Neural crest cell (in vitro differentiated cells): ENCODE measurements at regions not wholly inside any gene's neighbourhood (a gene's known extent, or its start where the extent isn't known, plus 50 kb on each side); places are given as distances from the start of the nearest gene placed in this dataset.

Source experiments
- DNase-seq: peaks from one replicate; pipeline ENCODE4 v3.0.0; 2021; ENCODE audit warnings: low read depth, mixed read lengths, low spot score
- H3K27ac Mint-ChIP-seq: one replicate; pipeline ENCODE4 v1.8.0; 2021; ENCODE audit warnings: mild to moderate bottlenecking, mixed read lengths; ENCODE audit not compliant: unreplicated experiment
- H3K27me3 Mint-ChIP-seq: 2 replicates; pipeline ENCODE4 v1.8.0; 2021; ENCODE audit warnings: low read depth, mild to moderate bottlenecking, mixed read lengths
- H3K36me3 Mint-ChIP-seq: 2 replicates; pipeline ENCODE4 v1.8.0; 2021; ENCODE audit warnings: low read depth, mild to moderate bottlenecking, mixed read lengths
- H3K4me1 Mint-ChIP-seq: 2 replicates; pipeline ENCODE4 v1.8.0; 2021; ENCODE audit warnings: mixed read lengths
- H3K4me3 Mint-ChIP-seq: one replicate; pipeline ENCODE4 v1.8.0; 2021; ENCODE audit warnings: mild to moderate bottlenecking, mixed read lengths
- H3K9me3 Mint-ChIP-seq: 2 replicates; pipeline ENCODE4 v1.8.0; 2021; ENCODE audit warnings: mixed read lengths
- CTCF ChIP-seq: fragments of 200-600 bp; sonication (generic); conservative IDR thresholded peaks from 2 replicates; pipeline ENCODE4 v1.5.0; 2021; ENCODE audit warnings: antibody characterized with exemption, mild to moderate bottlenecking

GRCh38 chr9:106752581-106752980, 110.4 kb upstream of the ZNF462 start:
- no peak overlapping the region for H3K4me3 Mint-ChIP-seq
- no peak for DNase-seq
- no peaks in the 10 kb centered on the region for H3K9me3 Mint-ChIP-seq
- TF ChIP-seq CTCF, result no peak
- no peaks in the 10 kb centered on the region for H3K27me3 Mint-ChIP-seq
- H3K4me1 Mint-ChIP-seq, result no peaks in the 10 kb centered on the region
- no peaks in the 10 kb centered on the region for H3K36me3 Mint-ChIP-seq
- no peak overlapping the region for H3K27ac Mint-ChIP-seq

GRCh38 chr9:106753155-106753671, 109.8 kb upstream of the ZNF462 start:
- no peaks in the 10 kb centered on the region for H3K9me3 Mint-ChIP-seq
- H3K27ac Mint-ChIP-seq, result no peak overlapping the region
- H3K27me3 Mint-ChIP-seq, result no peaks in the 10 kb centered on the region
- H3K36me3 Mint-ChIP-seq, result no peaks in the 10 kb centered on the region
- no peaks in the 10 kb centered on the region for H3K4me1 Mint-ChIP-seq
- H3K4me3 Mint-ChIP-seq, result no peak overlapping the region
- no peak for TF ChIP-seq CTCF
- DNase-seq, result no peak

- peaks cover 4% of the 10 kb centered on the region for H3K4me1 Mint-ChIP-seq
- TF ChIP-seq CTCF, result no peak
- DNase-seq, result no peak
- H3K27me3 Mint-ChIP-seq, result no peaks in the 10 kb centered on the region
- H3K27ac Mint-ChIP-seq, result no peak overlapping the region
- no peaks in the 10 kb centered on the region for H3K36me3 Mint-ChIP-seq
- H3K9me3 Mint-ChIP-seq, result no peaks in the 10 kb centered on the region
- no peak overlapping the region for H3K4me3 Mint-ChIP-seq
These were observed 107.2 kb upstream of the ZNF462 start for GRCh38 chr9:106755736-106756135.

- no peak for TF ChIP-seq CTCF
- peaks cover 4% of the 10 kb centered on the region for H3K4me1 Mint-ChIP-seq
- DNase-seq, result no peak
- no peaks in the 10 kb centered on the region for H3K36me3 Mint-ChIP-seq
- H3K4me3 Mint-ChIP-seq, result no peak overlapping the region
- H3K27me3 Mint-ChIP-seq, result no peaks in the 10 kb centered on the region
- no peaks in the 10 kb centered on the region for H3K9me3 Mint-ChIP-seq
- no peak overlapping the region for H3K27ac Mint-ChIP-seq
These were observed 105.5 kb upstream of the ZNF462 start for GRCh38 chr9:106757514-106757913.

GRCh38 chr9:106758911-106759310, 104.1 kb upstream of the ZNF462 start:
- H3K27me3 Mint-ChIP-seq, result no peaks in the 10 kb centered on the region
- no peak for TF ChIP-seq CTCF
- H3K9me3 Mint-ChIP-seq, result no peaks in the 10 kb centered on the region
- H3K4me1 Mint-ChIP-seq, result peaks cover 4% of the 10 kb centered on the region
- H3K4me3 Mint-ChIP-seq, result no peak overlapping the region
- DNase-seq, result no peak
- H3K36me3 Mint-ChIP-seq, result no peaks in the 10 kb centered on the region
- no peak overlapping the region for H3K27ac Mint-ChIP-seq

- no peaks in the 10 kb centered on the region for H3K36me3 Mint-ChIP-seq
- TF ChIP-seq CTCF, result no peak
- no peak for DNase-seq
- H3K4me3 Mint-ChIP-seq, result no peak overlapping the region
- H3K27ac Mint-ChIP-seq, result no peak overlapping the region
- peaks cover 4% of the 10 kb centered on the region for H3K4me1 Mint-ChIP-seq
- no peaks in the 10 kb centered on the region for H3K27me3 Mint-ChIP-seq
- no peaks in the 10 kb centered on the region for H3K9me3 Mint-ChIP-seq
These were observed 101.5 kb upstream of the ZNF462 start for GRCh38 chr9:106761493-106761892.
